ENCODE measurements at regions not wholly inside any gene's neighbourhood (a gene's known extent, or its start where the extent isn't known, plus 50 kb on each side); places are given as distances from the start of the nearest gene placed in this dataset.

DNA sequence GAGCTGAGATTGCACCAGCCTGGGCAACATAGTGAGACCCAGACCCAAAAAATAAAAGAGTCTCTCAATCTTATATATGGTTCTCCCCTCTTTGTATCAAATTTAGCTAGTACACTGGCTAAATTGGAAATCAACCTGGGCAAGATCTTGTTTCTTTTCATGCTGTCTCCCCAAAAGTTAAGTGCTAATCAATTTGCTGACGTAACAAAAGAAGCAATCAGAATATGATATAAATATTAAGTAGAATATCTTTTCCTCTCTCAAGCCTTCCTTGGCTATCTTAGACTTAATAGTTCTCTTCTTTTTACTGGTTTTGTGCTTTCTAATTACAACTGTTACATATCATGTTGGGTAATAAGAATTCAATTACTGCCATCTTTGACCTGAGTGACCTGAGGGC lies 258.9 kb downstream of the KCNRG start:
- H3K27ac ChIP-seq, result no peak overlapping the region
- peaks cover 0 to 2% of the 10 kb centered on the region in 2 donors for H3K9me3 ChIP-seq
- no peaks in the 10 kb centered on the region for H3K36me3 ChIP-seq
- H3K27me3 ChIP-seq, result no peaks in the 10 kb centered on the region
- TF ChIP-seq, protein P1, sequence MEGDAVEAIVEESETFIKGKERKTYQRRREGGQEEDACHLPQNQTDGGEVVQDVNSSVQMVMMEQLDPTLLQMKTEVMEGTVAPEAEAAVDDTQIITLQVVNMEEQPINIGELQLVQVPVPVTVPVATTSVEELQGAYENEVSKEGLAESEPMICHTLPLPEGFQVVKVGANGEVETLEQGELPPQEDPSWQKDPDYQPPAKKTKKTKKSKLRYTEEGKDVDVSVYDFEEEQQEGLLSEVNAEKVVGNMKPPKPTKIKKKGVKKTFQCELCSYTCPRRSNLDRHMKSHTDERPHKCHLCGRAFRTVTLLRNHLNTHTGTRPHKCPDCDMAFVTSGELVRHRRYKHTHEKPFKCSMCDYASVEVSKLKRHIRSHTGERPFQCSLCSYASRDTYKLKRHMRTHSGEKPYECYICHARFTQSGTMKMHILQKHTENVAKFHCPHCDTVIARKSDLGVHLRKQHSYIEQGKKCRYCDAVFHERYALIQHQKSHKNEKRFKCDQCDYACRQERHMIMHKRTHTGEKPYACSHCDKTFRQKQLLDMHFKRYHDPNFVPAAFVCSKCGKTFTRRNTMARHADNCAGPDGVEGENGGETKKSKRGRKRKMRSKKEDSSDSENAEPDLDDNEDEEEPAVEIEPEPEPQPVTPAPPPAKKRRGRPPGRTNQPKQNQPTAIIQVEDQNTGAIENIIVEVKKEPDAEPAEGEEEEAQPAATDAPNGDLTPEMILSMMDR (IDR thresholded peaks at IDR 0.05), result no peak
- intact Hi-C loops (cut with DNase I), result no loop called here
- no peaks in the 10 kb centered on the region for H3K4me1 ChIP-seq
- DNase-seq (no peak), ATAC-seq (no peak)
- no peak overlapping the region for H3K4me3 ChIP-seq

DNA sequence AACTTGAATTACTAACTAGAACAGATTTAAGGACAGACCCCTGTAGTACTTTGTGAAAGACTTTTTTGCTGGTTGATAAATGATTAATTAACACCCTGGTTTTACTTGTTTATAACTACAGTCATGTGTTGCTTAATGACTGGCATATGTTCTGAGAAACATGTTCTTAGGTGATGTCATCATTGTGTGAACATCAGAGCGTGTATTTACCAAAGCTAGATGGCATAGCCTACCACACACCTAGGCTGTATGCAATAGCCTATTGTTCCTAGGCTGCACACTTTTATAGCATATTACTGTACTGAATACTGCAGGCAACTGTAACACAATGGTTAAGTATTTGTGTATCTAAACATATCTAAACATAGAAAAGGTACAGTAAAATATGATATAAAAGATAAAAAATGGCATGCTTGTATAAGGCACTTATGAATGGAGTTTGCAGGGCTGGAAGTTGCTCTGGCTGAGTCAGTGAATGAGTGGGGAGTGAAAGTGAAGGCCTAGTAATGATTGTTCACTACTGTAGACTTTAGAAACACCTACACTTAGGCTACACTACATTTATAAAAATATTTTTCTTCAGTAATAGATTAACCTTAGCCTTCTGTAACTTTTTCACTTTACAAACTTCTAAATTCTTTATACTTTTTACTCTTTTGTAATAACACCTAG lies 260.3 kb downstream of the KCNRG start:
- H3K36me3 ChIP-seq, result no peaks in the 10 kb centered on the region
- H3K4me1 ChIP-seq, result no peaks in the 10 kb centered on the region
- H3K27me3 ChIP-seq, result no peaks in the 10 kb centered on the region
- H3K9me3 ChIP-seq, result peaks cover 0 to 2% of the 10 kb centered on the region in 2 donors
- ATAC-seq (peak; percentile 80), DNase-seq (peak in 1 of 4 donors; percentile 21)
- no peak overlapping the region for H3K27ac ChIP-seq
- intact Hi-C loops (cut with DNase I), result no loop called here
- TF ChIP-seq, protein P1 (IDR thresholded peaks at IDR 0.05), result no peak
- H3K4me3 ChIP-seq, result no peak overlapping the region

DNA sequence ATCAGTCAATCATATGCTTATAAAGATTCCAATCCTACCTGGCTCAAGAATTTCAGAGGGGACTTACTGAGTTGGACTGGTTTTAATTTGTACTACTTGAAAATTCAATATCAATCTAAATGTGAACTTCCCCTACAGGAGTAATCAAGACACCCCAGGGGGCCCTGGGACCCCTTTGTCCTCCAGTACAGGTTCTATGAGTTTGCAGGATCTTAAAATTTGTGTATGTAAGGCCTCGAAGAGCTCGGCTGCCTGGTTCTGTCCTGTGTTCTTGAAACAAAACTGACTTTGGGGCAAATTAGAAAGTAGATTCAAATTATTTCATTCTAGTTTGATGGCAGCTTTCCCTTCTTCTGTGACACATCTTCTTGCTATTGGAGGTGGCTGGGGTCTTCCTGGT lies 261.3 kb downstream of the KCNRG start:
- Histone ChIP-seq H3K27me3 (no peaks in the 10 kb centered on the region), H3K4me1 (no peaks in the 10 kb centered on the region), H3K27ac (no peak overlapping the region), H3K36me3 (no peaks in the 10 kb centered on the region), H3K9me3 (peaks cover 0 to 2% of the 10 kb centered on the region in 2 donors), H3K4me3 (no peak overlapping the region)
- TF ChIP-seq, protein P1 (IDR thresholded peaks at IDR 0.05), result no peak
- ATAC-seq, result no peak
- DNase-seq, result no peak
- intact Hi-C loops (cut with DNase I), result no loop called here

DNA sequence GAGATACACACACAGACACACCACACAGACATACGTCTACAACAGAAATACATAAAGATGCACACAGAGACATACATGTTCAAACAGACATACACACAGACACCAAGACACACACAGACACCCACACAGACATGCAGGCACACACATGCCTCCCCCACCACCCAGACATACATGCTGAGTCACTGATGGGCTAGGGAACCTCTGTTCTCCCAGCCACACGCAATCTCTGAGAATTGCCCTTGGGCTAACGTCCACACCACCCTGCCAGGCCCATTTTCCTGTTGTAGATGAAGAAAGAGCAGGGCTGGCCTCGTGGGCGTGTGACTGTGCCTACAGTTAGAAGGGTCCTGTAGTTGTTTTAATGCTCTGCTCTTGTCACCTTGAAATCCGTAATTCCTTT lies 261.9 kb downstream of the KCNRG start:
- Histone ChIP-seq H3K27ac (no peak overlapping the region), H3K36me3 (no peaks in the 10 kb centered on the region), H3K4me3 (no peak overlapping the region), H3K9me3 (peaks cover 0 to 4% of the 10 kb centered on the region in 2 donors), H3K4me1 (no peaks in the 10 kb centered on the region), H3K27me3 (no peaks in the 10 kb centered on the region)
- no peak for DNase-seq
- no peak for ATAC-seq
- TF ChIP-seq, protein P1 (IDR thresholded peaks at IDR 0.05), result no peak
- intact Hi-C loops (cut with DNase I), result no loop called here

DNA sequence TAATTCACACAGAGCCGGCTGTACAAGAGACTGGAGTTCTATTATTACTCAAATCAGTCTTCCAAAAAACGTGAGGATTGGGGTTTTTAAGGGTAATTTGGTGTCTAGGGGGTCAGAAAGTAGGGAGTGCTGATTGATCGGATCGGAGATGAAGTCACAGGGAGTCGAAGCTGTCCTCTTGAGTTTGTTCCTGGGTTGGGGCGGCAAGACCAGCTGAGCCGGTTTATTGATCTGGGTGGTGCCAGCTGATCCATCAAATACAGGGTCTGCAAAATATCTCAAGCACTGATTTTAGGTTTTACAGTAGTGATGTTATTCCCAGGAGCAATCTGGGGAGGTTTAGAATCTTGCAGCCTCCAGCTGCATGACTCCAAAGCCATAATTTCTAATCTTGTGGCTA lies 262.7 kb downstream of the KCNRG start:
- H3K27ac ChIP-seq, result no peak overlapping the region
- H3K4me3 ChIP-seq, result no peak overlapping the region
- ATAC-seq (no peak), DNase-seq (no peak)
- no peaks in the 10 kb centered on the region for H3K27me3 ChIP-seq
- H3K36me3 ChIP-seq, result no peaks in the 10 kb centered on the region
- TF ChIP-seq, protein P1 (IDR thresholded peaks at IDR 0.05), result no peak
- no peaks in the 10 kb centered on the region for H3K4me1 ChIP-seq
- intact Hi-C loops (cut with DNase I), result no loop called here
- peaks cover 0 to 4% of the 10 kb centered on the region in 2 donors for H3K9me3 ChIP-seq

Measured in left lung (tissue), 4 donors.